WTC11 (cell line): ENCODE measurements at regions not wholly inside any gene's neighbourhood (a gene's known extent, or its start where the extent isn't known, plus 50 kb on each side); places are given as distances from the start of the nearest gene placed in this dataset.

ENCODE experiments used
- ATAC-seq: fragments of 200-7000 bp; cut with Tn5 transposase; 2 replicates; pipeline ENCODE4 v1.10.0; 2021; ENCODE audit warnings: mild to moderate bottlenecking, moderate library complexity
- CTCF ChIA-PET: fragments of 300-600 bp; sonication (Branson Sonifier 250); formaldehyde crosslinking; loops from one replicate; lab custom pipeline; 2021; ENCODE audit warnings: antibody characterized with exemption; lab: Charles Lee
- POLR2A ChIA-PET: fragments of 350-600 bp; sonication (Branson Sonifier 250); formaldehyde crosslinking; loops from one replicate; lab custom pipeline; 2021; ENCODE audit warnings: antibody characterized with exemption; lab: Charles Lee
- DNase-seq: peaks from one replicate; pipeline ENCODE4 v3.0.0; 2021; ENCODE audit warnings: low spot score
- H3K27ac Mint-ChIP-seq: 2 replicates; pipeline ENCODE4 v1.8.0; 2021; ENCODE audit warnings: mixed read lengths
- H3K27me3 Mint-ChIP-seq: 2 replicates; pipeline ENCODE4 v1.8.0; 2021; ENCODE audit warnings: low read depth, mild to moderate bottlenecking, moderate library complexity, mixed read lengths
- H3K36me3 Mint-ChIP-seq: 2 replicates; pipeline ENCODE4 v1.8.0; 2021; ENCODE audit warnings: mixed read lengths
- H3K4me1 Mint-ChIP-seq: 2 replicates; pipeline ENCODE4 v1.8.0; 2022; ENCODE audit warnings: mixed read lengths
- H3K4me3 Mint-ChIP-seq: 2 replicates; pipeline ENCODE4 v1.8.0; 2021; ENCODE audit warnings: mild to moderate bottlenecking, moderate library complexity, mixed read lengths
- H3K9me3 Mint-ChIP-seq: 2 replicates; pipeline ENCODE4 v1.8.0; 2021; ENCODE audit warnings: mixed read lengths
- ATF1 ChIP-seq: sonication (generic); formaldehyde crosslinking; IDR thresholded peaks from 2 replicates; pipeline ENCODE4 v1.8.1; 2023; ENCODE audit warnings: mild to moderate bottlenecking, moderate library complexity, missing genetic modification reagents
- CREM ChIP-seq: sonication (generic); formaldehyde crosslinking; IDR thresholded peaks from 2 replicates; pipeline ENCODE4 v1.8.1; 2022; ENCODE audit warnings: mild to moderate bottlenecking, missing genetic modification reagents, moderate library complexity
- E2F1 ChIP-seq: sonication (generic); formaldehyde crosslinking; IDR thresholded peaks from 2 replicates; pipeline ENCODE4 v1.8.0; 2022; ENCODE audit warnings: mild to moderate bottlenecking, missing genetic modification reagents
- ELF4 ChIP-seq: sonication (generic); formaldehyde crosslinking; IDR thresholded peaks from 2 replicates; pipeline ENCODE4 v1.8.1; 2022; ENCODE audit warnings: low read depth, mild to moderate bottlenecking, moderate library complexity, missing genetic modification reagents
- ESRRA ChIP-seq: sonication (generic); formaldehyde crosslinking; IDR thresholded peaks from 2 replicates; pipeline ENCODE4 v1.8.1; 2022; ENCODE audit warnings: mild to moderate bottlenecking, missing genetic modification reagents, borderline replicate concordance
- IRF2 ChIP-seq: sonication (generic); formaldehyde crosslinking; IDR thresholded peaks from 2 replicates; pipeline ENCODE4 v1.8.0; 2022; ENCODE audit warnings: low read depth, missing genetic modification reagents, borderline replicate concordance
- JUN ChIP-seq: sonication (generic); formaldehyde crosslinking; IDR thresholded peaks from 2 replicates; pipeline ENCODE4 v1.8.0; 2023; ENCODE audit warnings: mild to moderate bottlenecking, missing genetic modification reagents
- KAT7 ChIP-seq: sonication (generic); formaldehyde crosslinking; IDR thresholded peaks from 2 replicates; pipeline ENCODE4 v1.8.1; 2023; ENCODE audit warnings: missing genetic modification reagents, mild to moderate bottlenecking, borderline replicate concordance
- MAX ChIP-seq: sonication (generic); formaldehyde crosslinking; IDR thresholded peaks from 2 replicates; pipeline ENCODE4 v1.8.0; 2022; ENCODE audit warnings: mild to moderate bottlenecking, missing genetic modification reagents
- NFATC4 ChIP-seq: fragments of 250-450 bp; sonication (Bioruptor Pico); IDR thresholded peaks from 2 replicates; pipeline ENCODE4 v1.9.0; 2021; ENCODE audit warnings: mild to moderate bottlenecking
- NFYB ChIP-seq: sonication (generic); formaldehyde crosslinking; conservative IDR thresholded peaks from 2 replicates; pipeline ENCODE4 v1.8.0; 2022; ENCODE audit warnings: low read depth, missing genetic modification reagents
- PRRX2 ChIP-seq: fragments of 250-450 bp; sonication (Bioruptor Pico); IDR thresholded peaks from 2 replicates; pipeline ENCODE4 v1.8.0; 2021; ENCODE audit warnings: mild to moderate bottlenecking
- ZNF671 ChIP-seq: fragments of 250-450 bp; sonication (Bioruptor Pico); IDR thresholded peaks from 2 replicates; pipeline ENCODE4 v1.8.0; 2021; ENCODE audit warnings: mild to moderate bottlenecking
- TF ChIP-seq, protein P1 (sequence below): sonication (generic); formaldehyde crosslinking; IDR thresholded peaks from 2 replicates; pipeline ENCODE4 v1.8.0; 2023; ENCODE audit warnings: mild to moderate bottlenecking, missing genetic modification reagents
- TF ChIP-seq, protein P2 (sequence below): sonication (generic); formaldehyde crosslinking; IDR thresholded peaks from 2 replicates; pipeline ENCODE4 v1.8.1; 2022; ENCODE audit warnings: mild to moderate bottlenecking, moderate library complexity, missing genetic modification reagents
- TF ChIP-seq, protein P3 (sequence below): fragments of 250-450 bp; sonication (Bioruptor Pico); IDR thresholded peaks from 2 replicates; pipeline ENCODE4 v1.9.0; 2021; ENCODE audit warnings: mild to moderate bottlenecking
- TF ChIP-seq, protein P4 (sequence below): sonication (generic); formaldehyde crosslinking; IDR thresholded peaks from 2 replicates; pipeline ENCODE4 v1.8.1; 2023; ENCODE audit warnings: mild to moderate bottlenecking, missing genetic modification reagents, moderate library complexity
- TF ChIP-seq, protein P5 (sequence below): sonication (generic); formaldehyde crosslinking; IDR thresholded peaks from 2 replicates; pipeline ENCODE4 v1.8.0; 2023; ENCODE audit warnings: missing genetic modification reagents
- TF ChIP-seq, protein P6 (sequence below): sonication (generic); formaldehyde crosslinking; IDR thresholded peaks from 2 replicates; pipeline ENCODE4 v1.8.1; 2022; ENCODE audit warnings: low read depth, mild to moderate bottlenecking, moderate library complexity, missing genetic modification reagents, borderline replicate concordance

- TF ChIP-seq ELF4 (CRISPR knock-in tag), result no peak
- no peak for TF ChIP-seq ZNF671 (CRISPR knock-in tag)
- TF ChIP-seq NFATC4 (CRISPR knock-in tag), result no peak
- TF ChIP-seq, protein P1, sequence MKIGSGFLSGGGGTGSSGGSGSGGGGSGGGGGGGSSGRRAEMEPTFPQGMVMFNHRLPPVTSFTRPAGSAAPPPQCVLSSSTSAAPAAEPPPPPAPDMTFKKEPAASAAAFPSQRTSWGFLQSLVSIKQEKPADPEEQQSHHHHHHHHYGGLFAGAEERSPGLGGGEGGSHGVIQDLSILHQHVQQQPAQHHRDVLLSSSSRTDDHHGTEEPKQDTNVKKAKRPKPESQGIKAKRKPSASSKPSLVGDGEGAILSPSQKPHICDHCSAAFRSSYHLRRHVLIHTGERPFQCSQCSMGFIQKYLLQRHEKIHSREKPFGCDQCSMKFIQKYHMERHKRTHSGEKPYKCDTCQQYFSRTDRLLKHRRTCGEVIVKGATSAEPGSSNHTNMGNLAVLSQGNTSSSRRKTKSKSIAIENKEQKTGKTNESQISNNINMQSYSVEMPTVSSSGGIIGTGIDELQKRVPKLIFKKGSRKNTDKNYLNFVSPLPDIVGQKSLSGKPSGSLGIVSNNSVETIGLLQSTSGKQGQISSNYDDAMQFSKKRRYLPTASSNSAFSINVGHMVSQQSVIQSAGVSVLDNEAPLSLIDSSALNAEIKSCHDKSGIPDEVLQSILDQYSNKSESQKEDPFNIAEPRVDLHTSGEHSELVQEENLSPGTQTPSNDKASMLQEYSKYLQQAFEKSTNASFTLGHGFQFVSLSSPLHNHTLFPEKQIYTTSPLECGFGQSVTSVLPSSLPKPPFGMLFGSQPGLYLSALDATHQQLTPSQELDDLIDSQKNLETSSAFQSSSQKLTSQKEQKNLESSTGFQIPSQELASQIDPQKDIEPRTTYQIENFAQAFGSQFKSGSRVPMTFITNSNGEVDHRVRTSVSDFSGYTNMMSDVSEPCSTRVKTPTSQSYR, result no peak
- no peak for TF ChIP-seq KAT7 (CRISPR knock-in tag)
- no peak for ATAC-seq
- Mint-ChIP-seq H3K4me3 (no peak overlapping the region), H3K4me1 (peaks cover 6% of the 10 kb centered on the region), H3K27ac (no peak overlapping the region), H3K9me3 (peaks cover 16% of the 10 kb centered on the region), H3K36me3 (no peaks in the 10 kb centered on the region), H3K27me3 (no peaks in the 10 kb centered on the region)
- ChIA-PET CTCF (interaction anchor here (0.7 kb wide), 1 partner anchor 66 kb away, joined by 4 read pairs; no protein-coding TSS in a partner anchor), POLR2A (interaction anchor here (0.7 kb wide), 1 partner anchor 164 kb away, joined by 5 read pairs; no protein-coding TSS in a partner anchor)
- DNase-seq, result no peak
Observed at GRCh38 chr5:30759731-30760130, 433.8 kb upstream of the CDH6 start.

GRCh38 chr5:30752015-30752414 is 441.5 kb upstream of the CDH6 start:
- CTCF ChIA-PET, result no interaction called here
- no peaks in the 10 kb centered on the region for H3K36me3 Mint-ChIP-seq

GRCh38 chr5:30749971-30750370 is 443.5 kb upstream of the CDH6 start:
- Mint-ChIP-seq H3K27me3 (no peaks in the 10 kb centered on the region), H3K27ac (no peak overlapping the region), H3K36me3 (no peaks in the 10 kb centered on the region), H3K4me3 (no peak overlapping the region), H3K9me3 (peaks cover 4% of the 10 kb centered on the region), H3K4me1 (no peaks in the 10 kb centered on the region)
- DNase-seq, result no peak
- TF ChIP-seq, protein P2, sequence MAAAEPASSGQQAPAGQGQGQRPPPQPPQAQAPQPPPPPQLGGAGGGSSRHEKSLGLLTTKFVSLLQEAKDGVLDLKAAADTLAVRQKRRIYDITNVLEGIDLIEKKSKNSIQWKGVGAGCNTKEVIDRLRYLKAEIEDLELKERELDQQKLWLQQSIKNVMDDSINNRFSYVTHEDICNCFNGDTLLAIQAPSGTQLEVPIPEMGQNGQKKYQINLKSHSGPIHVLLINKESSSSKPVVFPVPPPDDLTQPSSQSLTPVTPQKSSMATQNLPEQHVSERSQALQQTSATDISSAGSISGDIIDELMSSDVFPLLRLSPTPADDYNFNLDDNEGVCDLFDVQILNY, result no peak
- no peak for TF ChIP-seq ATF1
- ChIA-PET CTCF (no interaction called here), POLR2A (no interaction called here)
- ATAC-seq, result no peak

More at GRCh38 chr5:30752015-30752414, 441.5 kb upstream of the CDH6 start:
- DNase-seq, result no peak
- Mint-ChIP-seq H3K4me1 (no peaks in the 10 kb centered on the region), H3K9me3 (peaks cover 4% of the 10 kb centered on the region), H3K27ac (no peak overlapping the region)
- POLR2A ChIA-PET, result no interaction called here
- TF ChIP-seq E2F1 (CRISPR knock-in tag) (no peak), MAX (CRISPR knock-in tag) (no peak)
- TF ChIP-seq, protein P3, sequence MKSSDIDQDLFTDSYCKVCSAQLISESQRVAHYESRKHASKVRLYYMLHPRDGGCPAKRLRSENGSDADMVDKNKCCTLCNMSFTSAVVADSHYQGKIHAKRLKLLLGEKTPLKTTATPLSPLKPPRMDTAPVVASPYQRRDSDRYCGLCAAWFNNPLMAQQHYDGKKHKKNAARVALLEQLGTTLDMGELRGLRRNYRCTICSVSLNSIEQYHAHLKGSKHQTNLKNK (CRISPR knock-in tag), result no peak
- TF ChIP-seq, all 79 proteins: peak for 0
- ATAC-seq, result no peak
- H3K4me3 Mint-ChIP-seq, result no peak overlapping the region
- no peaks in the 10 kb centered on the region for H3K27me3 Mint-ChIP-seq

DNA sequence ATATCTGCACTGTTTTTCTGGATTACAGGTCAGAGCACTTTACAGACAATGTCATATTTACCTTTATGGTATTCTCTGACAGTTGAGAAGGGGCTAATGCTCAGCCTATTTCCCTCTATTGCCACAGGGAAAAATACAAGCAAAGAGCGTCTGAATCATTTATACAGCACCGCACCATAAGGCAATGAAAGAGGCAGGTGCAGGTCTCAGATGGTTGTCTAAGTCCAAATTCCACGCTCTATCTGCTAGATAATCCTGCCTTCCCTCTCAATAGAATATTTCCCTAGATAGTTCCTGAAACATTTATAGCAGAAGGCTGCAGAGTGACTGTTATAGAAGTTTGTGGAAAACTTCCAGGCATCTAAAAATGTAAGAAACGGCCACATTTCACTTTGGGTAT is 446.1 kb upstream of the CDH6 start:
- Mint-ChIP-seq H3K36me3 (no peaks in the 10 kb centered on the region), H3K9me3 (peaks cover 4% of the 10 kb centered on the region), H3K4me1 (no peaks in the 10 kb centered on the region), H3K27me3 (no peaks in the 10 kb centered on the region), H3K4me3 (no peak overlapping the region), H3K27ac (no peak overlapping the region)
- ChIA-PET POLR2A (no interaction called here), CTCF (no interaction called here)
- no peak for ATAC-seq
- DNase-seq, result no peak
- TF ChIP-seq E2F1 (CRISPR knock-in tag) (no peak), ELF4 (CRISPR knock-in tag) (no peak), PRRX2 (CRISPR knock-in tag) (no peak), CREM (no peak), IRF2 (CRISPR knock-in tag) (no peak), ESRRA (CRISPR knock-in tag) (no peak), NFYB (CRISPR knock-in tag) (no peak), JUN (no peak)
- TF ChIP-seq, protein P4, sequence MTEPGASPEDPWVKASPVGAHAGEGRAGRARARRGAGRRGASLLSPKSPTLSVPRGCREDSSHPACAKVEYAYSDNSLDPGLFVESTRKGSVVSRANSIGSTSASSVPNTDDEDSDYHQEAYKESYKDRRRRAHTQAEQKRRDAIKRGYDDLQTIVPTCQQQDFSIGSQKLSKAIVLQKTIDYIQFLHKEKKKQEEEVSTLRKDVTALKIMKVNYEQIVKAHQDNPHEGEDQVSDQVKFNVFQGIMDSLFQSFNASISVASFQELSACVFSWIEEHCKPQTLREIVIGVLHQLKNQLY (CRISPR knock-in tag), result no peak
- TF ChIP-seq, protein P5, sequence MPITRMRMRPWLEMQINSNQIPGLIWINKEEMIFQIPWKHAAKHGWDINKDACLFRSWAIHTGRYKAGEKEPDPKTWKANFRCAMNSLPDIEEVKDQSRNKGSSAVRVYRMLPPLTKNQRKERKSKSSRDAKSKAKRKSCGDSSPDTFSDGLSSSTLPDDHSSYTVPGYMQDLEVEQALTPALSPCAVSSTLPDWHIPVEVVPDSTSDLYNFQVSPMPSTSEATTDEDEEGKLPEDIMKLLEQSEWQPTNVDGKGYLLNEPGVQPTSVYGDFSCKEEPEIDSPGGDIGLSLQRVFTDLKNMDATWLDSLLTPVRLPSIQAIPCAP, result no peak
- TF ChIP-seq, protein P6, sequence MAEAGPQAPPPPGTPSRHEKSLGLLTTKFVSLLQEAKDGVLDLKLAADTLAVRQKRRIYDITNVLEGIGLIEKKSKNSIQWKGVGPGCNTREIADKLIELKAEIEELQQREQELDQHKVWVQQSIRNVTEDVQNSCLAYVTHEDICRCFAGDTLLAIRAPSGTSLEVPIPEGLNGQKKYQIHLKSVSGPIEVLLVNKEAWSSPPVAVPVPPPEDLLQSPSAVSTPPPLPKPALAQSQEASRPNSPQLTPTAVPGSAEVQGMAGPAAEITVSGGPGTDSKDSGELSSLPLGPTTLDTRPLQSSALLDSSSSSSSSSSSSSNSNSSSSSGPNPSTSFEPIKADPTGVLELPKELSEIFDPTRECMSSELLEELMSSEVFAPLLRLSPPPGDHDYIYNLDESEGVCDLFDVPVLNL, result no peak
